Right hindlimb (tissue), 1 donor: ENCODE measurements at regions not wholly inside any gene's neighbourhood (a gene's known extent, or its start where the extent isn't known, plus 50 kb on each side); places are given as distances from the start of the nearest gene placed in this dataset.
A peak's percentile ranks its signal among the peaks of the same experiment; 100 is the strongest.

Source experiments
- DNase-seq: peaks from one replicate; pipeline ENCODE4 v3.0.0-alpha.2; 2018

- no peak for DNase-seq
These were observed 106.9 kb downstream of the TBC1D30 start for GRCh38 chr12:64931321-64931720.

GRCh38 chr12:64931981-64932380, 107.5 kb downstream of the TBC1D30 start:
- DNase-seq = no peak

GRCh38 chr12:64933791-64934190, 109.3 kb downstream of the TBC1D30 start:
- no peak for DNase-seq

GRCh38 chr12:64937452-64937851, 113.0 kb downstream of the TBC1D30 start:
- no peak for DNase-seq

- DNase-seq = no peak
These were observed 113.7 kb downstream of the TBC1D30 start for GRCh38 chr12:64938179-64938578.

- DNase-seq = no peak
These were observed 119.2 kb downstream of the TBC1D30 start for GRCh38 chr12:64943686-64944085.

GRCh38 chr12:64944966-64945365, 120.5 kb downstream of the TBC1D30 start:
- DNase-seq = no peak

GRCh38 chr12:64946132-64946829, 121.8 kb downstream of the TBC1D30 start:
- DNase-seq = peak; percentile 88

GRCh38 chr12:64950711-64951298, 126.4 kb downstream of the TBC1D30 start:
- DNase-seq = no peak

- no peak for DNase-seq
These were observed 127.5 kb downstream of the TBC1D30 start for GRCh38 chr12:64951944-64952343.

GRCh38 chr12:64955746-64956145, 131.3 kb downstream of the TBC1D30 start:
- no peak for DNase-seq

GRCh38 chr12:64965920-64966319, 141.5 kb downstream of the TBC1D30 start:
- no peak for DNase-seq

- DNase-seq = no peak
These were observed 144.8 kb downstream of the TBC1D30 start for GRCh38 chr12:64968989-64969819.

- no peak for DNase-seq
These were observed 145.0 kb downstream of the WIF1 start for GRCh38 chr12:64976131-64976530.

GRCh38 chr12:64983771-64984278, 137.3 kb downstream of the WIF1 start:
- DNase-seq = no peak

- DNase-seq = no peak
These were observed 129.9 kb downstream of the WIF1 start for GRCh38 chr12:64991121-64991611.

- DNase-seq = no peak
These were observed 129.0 kb downstream of the WIF1 start for GRCh38 chr12:64992116-64992515.

- no peak for DNase-seq
These were observed 128.5 kb downstream of the WIF1 start for GRCh38 chr12:64992641-64993040.

GRCh38 chr12:64993461-64993860, 127.6 kb downstream of the WIF1 start:
- no peak for DNase-seq

GRCh38 chr12:64995816-64996215, 125.3 kb downstream of the WIF1 start:
- no peak for DNase-seq

- no peak for DNase-seq
These were observed 123.2 kb downstream of the WIF1 start for GRCh38 chr12:64997858-64998257.

GRCh38 chr12:64998371-64999147, 122.5 kb downstream of the WIF1 start:
- DNase-seq = peak; percentile 50

GRCh38 chr12:64999148-64999425, 122.0 kb downstream of the WIF1 start:
- no peak for DNase-seq
